Left lobe of liver (tissue), 2 donors: ENCODE measurements at regions not wholly inside any gene's neighbourhood (a gene's known extent, or its start where the extent isn't known, plus 50 kb on each side); places are given as distances from the start of the nearest gene placed in this dataset.

Source experiments
- ATAC-seq: fragments of 200-7000 bp; cut with Tn5 transposase; one replicate; pipeline ENCODE4 v1.9.1; 2020; ENCODE audit warnings: mild to moderate bottlenecking, moderate library complexity
- DNase-seq: peaks from one replicate; pipeline ENCODE4 v3.0.0-alpha.2; 2020; ENCODE audit warnings: low spot score
- donor health status: DM: no; HTN: no; CAD: no; lungs with moderate emphysema.
- donor health status: DM: no; HTN: yes; CAD: no.

- no peak for DNase-seq
- no peak for ATAC-seq
These were observed 1976.7 kb upstream of the ADGRL3 start for GRCh38 chr4:59223292-59223941.

- no peak for ATAC-seq
- no peak for DNase-seq
These were observed 1961.9 kb upstream of the ADGRL3 start for GRCh38 chr4:59238212-59238611.

- DNase-seq: no peak
- no peak for ATAC-seq
These were observed 1960.1 kb upstream of the ADGRL3 start for GRCh38 chr4:59240011-59240410.

- ATAC-seq (no peak), DNase-seq (no peak)
These were observed 1957.1 kb upstream of the ADGRL3 start for GRCh38 chr4:59243038-59243437.

GRCh38 chr4:59247032-59247431 is 1953.1 kb upstream of the ADGRL3 start:
- ATAC-seq: peak; percentile 57
- no peak for DNase-seq

- DNase-seq (no peak), ATAC-seq (peak; percentile 35)
These were observed 1951.8 kb upstream of the ADGRL3 start for GRCh38 chr4:59248313-59248712.

GRCh38 chr4:59249110-59249509 is 1951.0 kb upstream of the ADGRL3 start:
- peak; percentile 59 for ATAC-seq
- DNase-seq: no peak

GRCh38 chr4:59258002-59258401 is 1942.1 kb upstream of the ADGRL3 start:
- ATAC-seq: no peak
- no peak for DNase-seq

- no peak for DNase-seq
- ATAC-seq: no peak
These were observed 1892.5 kb upstream of the ADGRL3 start for GRCh38 chr4:59307609-59308008.

- no peak for ATAC-seq
- no peak for DNase-seq
These were observed 1885.5 kb upstream of the ADGRL3 start for GRCh38 chr4:59314637-59315036.

GRCh38 chr4:59339631-59340030 is 1860.5 kb upstream of the ADGRL3 start:
- ATAC-seq (no peak), DNase-seq (no peak)

- ATAC-seq: no peak
- DNase-seq: no peak
These were observed 1858.6 kb upstream of the ADGRL3 start for GRCh38 chr4:59341506-59341905.

GRCh38 chr4:59348949-59349348 is 1851.2 kb upstream of the ADGRL3 start:
- DNase-seq (no peak), ATAC-seq (no peak)

- ATAC-seq (no peak), DNase-seq (no peak)
These were observed 1830.9 kb upstream of the ADGRL3 start for GRCh38 chr4:59369229-59369628.

GRCh38 chr4:59374416-59374815 is 1825.7 kb upstream of the ADGRL3 start:
- no peak for ATAC-seq
- no peak for DNase-seq

GRCh38 chr4:59380841-59381366 is 1819.2 kb upstream of the ADGRL3 start:
- DNase-seq (no peak), ATAC-seq (no peak)

GRCh38 chr4:59381591-59381990 is 1818.5 kb upstream of the ADGRL3 start:
- DNase-seq (no peak), ATAC-seq (no peak)

GRCh38 chr4:59387759-59388758 is 1812.1 kb upstream of the ADGRL3 start:
- no peak for ATAC-seq
- no peak for DNase-seq

GRCh38 chr4:59393780-59394179 is 1806.3 kb upstream of the ADGRL3 start:
- DNase-seq (no peak), ATAC-seq (no peak)

- no peak for DNase-seq
- ATAC-seq: no peak
These were observed 1799.8 kb upstream of the ADGRL3 start for GRCh38 chr4:59400334-59400733.

- ATAC-seq (no peak), DNase-seq (no peak)
These were observed 1790.5 kb upstream of the ADGRL3 start for GRCh38 chr4:59409647-59410046.

- ATAC-seq: no peak
- DNase-seq: no peak
These were observed 1787.4 kb upstream of the ADGRL3 start for GRCh38 chr4:59412739-59413138.
